Small intestine (tissue), 7 donors: ENCODE measurements at regions not wholly inside any gene's neighbourhood (a gene's known extent, or its start where the extent isn't known, plus 50 kb on each side); places are given as distances from the start of the nearest gene placed in this dataset.
A peak's percentile ranks its signal among the peaks of the same experiment; 100 is the strongest.

Experiments
- DNase-seq, 2 donors: peaks; one replicate each; pipeline versions ENCODE4 v3.0.0 to v3.0.0-alpha.2; 2013
- FAIRE-seq: peaks from 2 replicates; lab custom pipeline; 2012; peaks lifted over from hg19 to GRCh38; lab: Jason Lieb, UNC
- H3K27ac ChIP-seq, 3 donors: one replicate each; pipeline ENCODE4 v1.5.1; 2013; ENCODE audit warnings: low read length in 2 of 3, mild to moderate bottlenecking in 2 of 3, control low read depth in 1 of 3, inconsistent platforms in 1 of 3, low read depth in 1 of 3, moderate library complexity in 1 of 3
- H3K27me3 ChIP-seq, 3 donors: one replicate each; pipeline ENCODE4 v1.6.1; 2013; ENCODE audit warnings: low read length in 3 of 3, inconsistent platforms in 1 of 3; ENCODE audit not compliant: control insufficient read depth in 3 of 3, insufficient read depth in 3 of 3
- H3K36me3 ChIP-seq, 3 donors: one replicate each; pipeline ENCODE4 v1.6.1; 2013; ENCODE audit warnings: low read length in 3 of 3, inconsistent platforms in 1 of 3, low read depth in 1 of 3, mild to moderate bottlenecking in 1 of 3, moderate library complexity in 1 of 3; ENCODE audit not compliant: control insufficient read depth in 3 of 3, insufficient read depth in 2 of 3
- H3K4me1 ChIP-seq, 3 donors: one replicate each; pipeline ENCODE4 v1.6.1; 2013; ENCODE audit warnings: low read length in 2 of 3, inconsistent platforms in 1 of 3, low read depth in 1 of 3, mild to moderate bottlenecking in 1 of 3, moderate library complexity in 1 of 3; ENCODE audit not compliant: control insufficient read depth in 3 of 3, insufficient read depth in 2 of 3
- H3K4me3 ChIP-seq, 3 donors: one replicate each; pipeline ENCODE4 v1.5.1; 2013; ENCODE audit warnings: low read length in 3 of 3, control low read depth in 1 of 3, inconsistent platforms in 1 of 3, low read depth in 1 of 3, mild to moderate bottlenecking in 1 of 3, moderate library complexity in 1 of 3
- H3K9me3 ChIP-seq, 2 donors: one replicate each; pipeline ENCODE4 v1.6.1; 2013; ENCODE audit warnings: low read depth in 1 of 2, low read length in 1 of 2; ENCODE audit not compliant: control insufficient read depth in 2 of 2, insufficient read depth in 1 of 2
- WGBS, 3 donors: extraction: QIAGEN DNeasy Blood & Tissue Kit; methylation state at CpG; one replicate each; pipeline ENCODE4 v1.1.7; 2013; 5-methylcytosine and 5-hydroxymethylcytosine counted together
- donor health status: healthy with polysubstance abuse.
- donor health status: control.
- donor health status: control.
- donor health status: Bipolar disorder and iron deficiency.
- donor health status: healthy.

- no peaks in the 10 kb centered on the region for H3K4me1 ChIP-seq
- DNase-seq: no peak
- FAIRE-seq: no peak
- H3K9me3 ChIP-seq: peaks cover 0 to under 1% of the 10 kb centered on the region in 2 donors
- H3K36me3 ChIP-seq: no peaks in the 10 kb centered on the region
- H3K27me3 ChIP-seq: no peaks in the 10 kb centered on the region
- H3K27ac ChIP-seq: no peak overlapping the region
- 59 to 77% (median 61%) methylated on average over 5 of the region's 5 CpGs for WGBS, 3 donors
- H3K4me3 ChIP-seq: no peak overlapping the region
These were observed 159.2 kb upstream of the XYLT1 start for GRCh38 chr16:17629936-17630335.

DNA sequence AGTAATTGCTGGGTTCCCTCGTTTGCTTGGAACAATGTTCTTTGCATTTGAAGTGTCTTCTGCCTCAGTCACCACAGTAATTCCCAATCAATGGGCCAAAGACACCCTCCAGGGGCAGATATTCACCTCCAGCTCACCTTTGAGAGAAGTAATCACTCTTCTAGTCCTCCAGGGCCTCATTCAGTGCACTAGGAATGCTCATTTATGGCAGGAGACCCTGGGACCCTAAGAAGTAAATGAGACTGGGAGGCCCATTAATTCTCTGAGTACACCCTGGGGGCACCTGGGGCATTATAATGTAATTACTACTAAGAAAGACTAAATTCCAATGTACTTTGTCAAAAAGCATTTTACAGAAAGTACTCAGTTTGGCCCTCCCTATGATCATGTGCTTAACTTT, 158.2 kb upstream of the XYLT1 start:
- Histone ChIP-seq H3K27ac (no peak overlapping the region), H3K4me1 (no peaks in the 10 kb centered on the region), H3K9me3 (peaks cover 0 to 1% of the 10 kb centered on the region in 2 donors), H3K4me3 (no peak overlapping the region), H3K36me3 (no peaks in the 10 kb centered on the region), H3K27me3 (no peaks in the 10 kb centered on the region)
- WGBS, 3 donors: 37 to 50% (median 42%) methylated on average over 1 of the region's 1 CpG
- FAIRE-seq: no peak
- DNase-seq: no peak

GRCh38 chr16:17622366-17622765, 151.6 kb upstream of the XYLT1 start:
- 48 to 77% (median 64%) methylated on average over 3 of the region's 3 CpGs for WGBS, 3 donors

DNA sequence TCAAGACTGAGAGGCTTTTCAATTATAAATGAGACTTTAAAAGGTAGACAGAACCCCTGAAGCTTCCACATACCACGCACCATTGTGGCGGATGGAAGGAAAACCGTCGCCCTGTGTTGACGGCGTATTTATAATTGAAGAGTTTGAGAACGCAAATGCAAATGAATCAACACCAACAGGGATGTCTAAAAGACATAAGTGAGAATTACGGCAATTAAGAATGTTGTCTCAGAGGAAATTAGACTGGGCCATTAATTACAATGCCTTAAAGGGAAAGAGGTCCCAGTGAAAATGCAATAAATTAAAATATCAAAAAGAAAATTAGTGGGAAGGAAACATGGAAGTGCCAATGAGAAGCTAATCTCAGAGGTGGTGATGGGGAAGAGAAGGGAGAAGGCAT, 148.5 kb upstream of the XYLT1 start:
- FAIRE-seq (no peak), DNase-seq (no peak)
- H3K9me3 ChIP-seq: no peaks in the 10 kb centered on the region
- H3K27ac ChIP-seq: no peak overlapping the region
- WGBS, 3 donors: 85 to 89% (median 88%) methylated on average over 8 of the region's 8 CpGs
- H3K36me3 ChIP-seq: no peaks in the 10 kb centered on the region
- no peaks in the 10 kb centered on the region for H3K27me3 ChIP-seq
- H3K4me1 ChIP-seq: no peaks in the 10 kb centered on the region
- H3K4me3 ChIP-seq: no peak overlapping the region

More at GRCh38 chr16:17622366-17622765, 151.6 kb upstream of the XYLT1 start:
- DNase-seq (no peak), FAIRE-seq (no peak)
- Histone ChIP-seq H3K9me3 (peaks cover 0 to 1% of the 10 kb centered on the region in 2 donors), H3K36me3 (no peaks in the 10 kb centered on the region), H3K4me3 (no peak overlapping the region), H3K27me3 (no peaks in the 10 kb centered on the region), H3K27ac (no peak overlapping the region), H3K4me1 (no peaks in the 10 kb centered on the region)

- FAIRE-seq (no peak), DNase-seq (no peak)
- Histone ChIP-seq H3K9me3 (no peaks in the 10 kb centered on the region), H3K27ac (no peak overlapping the region), H3K4me1 (no peaks in the 10 kb centered on the region), H3K36me3 (no peaks in the 10 kb centered on the region), H3K4me3 (no peak overlapping the region), H3K27me3 (no peaks in the 10 kb centered on the region)
- 79 to 85% (median 82%) methylated on average over 4 of the region's 4 CpGs for WGBS, 3 donors
These were observed 146.3 kb upstream of the XYLT1 start for GRCh38 chr16:17617021-17617552.

DNA sequence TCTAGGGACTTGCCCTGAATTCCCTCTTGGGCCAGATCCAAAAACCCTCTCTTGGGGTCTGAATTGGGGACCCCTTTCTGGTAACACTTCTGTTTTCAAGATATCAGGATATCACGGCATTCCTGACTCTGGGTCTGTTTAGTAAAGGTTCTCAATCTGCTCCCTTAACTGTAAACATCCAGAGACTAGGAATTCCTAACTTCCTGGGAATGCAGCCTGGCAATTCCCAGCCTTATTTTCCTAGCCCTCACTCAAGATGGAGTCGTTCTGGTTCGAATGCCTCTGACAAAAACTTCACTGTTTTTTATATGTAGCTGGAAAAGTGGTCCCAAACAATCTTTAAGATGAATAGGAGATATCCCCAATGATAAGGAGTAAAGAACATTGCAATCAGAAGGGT, 141.6 kb upstream of the XYLT1 start:
- FAIRE-seq (no peak), DNase-seq (no peak)
- Histone ChIP-seq H3K27me3 (no peaks in the 10 kb centered on the region), H3K4me1 (no peaks in the 10 kb centered on the region), H3K27ac (no peak overlapping the region), H3K36me3 (no peaks in the 10 kb centered on the region), H3K4me3 (no peak overlapping the region), H3K9me3 (no peaks in the 10 kb centered on the region)
- WGBS, 3 donors: 56 to 60% (median 56%) methylated on average over 3 of the region's 3 CpGs

GRCh38 chr16:17607609-17608008, 136.8 kb upstream of the XYLT1 start:
- no peak overlapping the region for H3K4me3 ChIP-seq
- DNase-seq (no peak), FAIRE-seq (no peak)
- H3K9me3 ChIP-seq: no peaks in the 10 kb centered on the region
- 50 to 55% (median 53%) methylated on average over 6 of the region's 6 CpGs for WGBS, 3 donors
- no peaks in the 10 kb centered on the region for H3K4me1 ChIP-seq
- H3K27me3 ChIP-seq: no peaks in the 10 kb centered on the region
- no peaks in the 10 kb centered on the region for H3K36me3 ChIP-seq
- H3K27ac ChIP-seq: no peak overlapping the region

- peak in 1 of 2 donors; percentile 4 for DNase-seq
- no peak for FAIRE-seq
- Histone ChIP-seq H3K27ac (no peak overlapping the region), H3K36me3 (no peaks in the 10 kb centered on the region), H3K9me3 (no peaks in the 10 kb centered on the region), H3K27me3 (no peaks in the 10 kb centered on the region), H3K4me3 (no peak overlapping the region), H3K4me1 (no peaks in the 10 kb centered on the region)
- 14 to 21% (median 17%) methylated on average over 4 of the region's 4 CpGs for WGBS, 3 donors
These were observed 136.3 kb upstream of the XYLT1 start for GRCh38 chr16:17607075-17607509.

DNA sequence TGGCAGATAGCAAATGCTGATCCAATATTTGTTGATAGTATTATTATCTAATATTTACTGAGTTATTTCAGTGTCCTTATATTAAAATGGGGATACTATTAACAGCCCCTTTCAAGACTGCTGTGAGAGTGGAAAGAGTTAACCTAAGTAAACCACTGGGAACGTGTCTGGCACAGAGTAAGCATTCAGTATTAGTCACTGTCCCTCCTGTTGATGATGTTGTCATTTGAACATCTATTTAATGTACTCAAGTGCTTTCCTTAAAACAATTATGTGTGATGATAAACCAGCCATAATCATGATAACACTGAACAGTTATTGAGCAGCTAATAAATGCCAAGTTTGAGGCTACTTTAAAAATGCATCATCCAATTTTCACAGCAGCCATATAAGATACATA, 135.7 kb upstream of the XYLT1 start:
- Histone ChIP-seq H3K9me3 (no peaks in the 10 kb centered on the region), H3K27ac (no peak overlapping the region), H3K27me3 (no peaks in the 10 kb centered on the region), H3K4me1 (no peaks in the 10 kb centered on the region), H3K36me3 (no peaks in the 10 kb centered on the region), H3K4me3 (no peak overlapping the region)
- DNase-seq: no peak
- FAIRE-seq: no peak
- 0 to 11% (median 0%) methylated on average over 1 of the region's 1 CpG for WGBS, 3 donors
